Omental fat pad (tissue), 3 donors: ENCODE measurements at regions not wholly inside any gene's neighbourhood (a gene's known extent, or its start where the extent isn't known, plus 50 kb on each side); places are given as distances from the start of the nearest gene placed in this dataset.

Source experiments
- ATAC-seq: fragments of 150-250 bp; one replicate; pipeline ENCODE4 v1.9.1; 2016; ENCODE audit warnings: mild to moderate bottlenecking, moderate library complexity; ENCODE audit not compliant: low FRiP score
- DNase-seq: peaks from one replicate; pipeline ENCODE4 v3.0.0-alpha.2; 2019; ENCODE audit warnings: low spot score
- CTCF ChIP-seq, 3 donors: fragments of 450-650 bp; IDR thresholded peaks; one replicate each; pipeline ENCODE4 v1.5.1; 2016 to 2017; ENCODE audit warnings: antibody characterized with exemption in 3 of 3, mild to moderate bottlenecking in 3 of 3, moderate library complexity in 2 of 3

GRCh38 chr10:2399482-2399881 is 662.2 kb upstream of the ADARB2 start:
- no peak for TF ChIP-seq CTCF (IDR thresholded peaks at IDR 0.05)

GRCh38 chr10:2392145-2392812 is 655.0 kb upstream of the ADARB2 start:
- DNase-seq: no peak
- ATAC-seq: no peak
- no peak for TF ChIP-seq CTCF (IDR thresholded peaks at IDR 0.05)

More at GRCh38 chr10:2399482-2399881, 662.2 kb upstream of the ADARB2 start:
- ATAC-seq (no peak), DNase-seq (no peak)

- no peak for ATAC-seq
- TF ChIP-seq CTCF (IDR thresholded peaks at IDR 0.05): no peak
- DNase-seq: no peak
Measured at GRCh38 chr10:2387672-2388071, 650.3 kb upstream of the ADARB2 start.

- no peak for TF ChIP-seq CTCF (IDR thresholded peaks at IDR 0.05)
- no peak for DNase-seq
- ATAC-seq: no peak
Measured at GRCh38 chr10:2387261-2387660, 649.9 kb upstream of the ADARB2 start.

- TF ChIP-seq CTCF (IDR thresholded peaks at IDR 0.05): no peak
- ATAC-seq: no peak
- no peak for DNase-seq
Measured at GRCh38 chr10:2380218-2380617, 642.9 kb upstream of the ADARB2 start.

- no peak for TF ChIP-seq CTCF (IDR thresholded peaks at IDR 0.05)
- no peak for ATAC-seq
- no peak for DNase-seq
Measured at GRCh38 chr10:2367083-2367482, 629.8 kb upstream of the ADARB2 start.

- DNase-seq: no peak
- TF ChIP-seq CTCF (IDR thresholded peaks at IDR 0.05): no peak
Measured at GRCh38 chr10:2366264-2366931, 629.1 kb upstream of the ADARB2 start.

More at GRCh38 chr10:2366264-2366931, 629.1 kb upstream of the ADARB2 start:
- no peak for ATAC-seq
